ENCODE measurements at regions not wholly inside any gene's neighbourhood (a gene's known extent, or its start where the extent isn't known, plus 50 kb on each side); places are given as distances from the start of the nearest gene placed in this dataset.
A peak's percentile ranks its signal among the peaks of the same experiment; 100 is the strongest.

DNA sequence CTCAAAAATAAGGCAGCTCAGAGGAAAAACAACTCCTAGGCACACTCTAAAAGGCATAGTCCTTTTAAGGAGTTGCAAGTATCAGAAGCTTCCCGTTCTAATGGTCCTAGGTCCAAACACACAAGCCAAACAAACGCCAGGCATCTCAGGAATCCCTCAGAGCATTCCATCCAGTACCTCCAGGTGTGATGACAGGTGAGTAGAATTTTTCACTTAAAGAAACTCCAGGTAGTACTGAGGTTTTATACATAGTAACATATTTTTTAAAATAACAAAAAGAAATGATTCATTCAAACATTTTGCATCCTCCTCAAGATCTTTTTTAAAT lies 1092.3 kb downstream of the TUSC7 start:
- Histone ChIP-seq H3K9me3 (no peaks in the 10 kb centered on the region), H3K27me3 (ENCODE audit: low read depth) (no peaks in the 10 kb centered on the region), H3K27ac (no peak overlapping the region), H3K36me3 (no peaks in the 10 kb centered on the region), H3K4me3 (no peak overlapping the region), H3K4me1 (no peaks in the 10 kb centered on the region)
- DNase-seq (no peak), ATAC-seq (peak; percentile 56 to 57)
- TF ChIP-seq, protein P1, sequence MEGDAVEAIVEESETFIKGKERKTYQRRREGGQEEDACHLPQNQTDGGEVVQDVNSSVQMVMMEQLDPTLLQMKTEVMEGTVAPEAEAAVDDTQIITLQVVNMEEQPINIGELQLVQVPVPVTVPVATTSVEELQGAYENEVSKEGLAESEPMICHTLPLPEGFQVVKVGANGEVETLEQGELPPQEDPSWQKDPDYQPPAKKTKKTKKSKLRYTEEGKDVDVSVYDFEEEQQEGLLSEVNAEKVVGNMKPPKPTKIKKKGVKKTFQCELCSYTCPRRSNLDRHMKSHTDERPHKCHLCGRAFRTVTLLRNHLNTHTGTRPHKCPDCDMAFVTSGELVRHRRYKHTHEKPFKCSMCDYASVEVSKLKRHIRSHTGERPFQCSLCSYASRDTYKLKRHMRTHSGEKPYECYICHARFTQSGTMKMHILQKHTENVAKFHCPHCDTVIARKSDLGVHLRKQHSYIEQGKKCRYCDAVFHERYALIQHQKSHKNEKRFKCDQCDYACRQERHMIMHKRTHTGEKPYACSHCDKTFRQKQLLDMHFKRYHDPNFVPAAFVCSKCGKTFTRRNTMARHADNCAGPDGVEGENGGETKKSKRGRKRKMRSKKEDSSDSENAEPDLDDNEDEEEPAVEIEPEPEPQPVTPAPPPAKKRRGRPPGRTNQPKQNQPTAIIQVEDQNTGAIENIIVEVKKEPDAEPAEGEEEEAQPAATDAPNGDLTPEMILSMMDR (IDR thresholded peaks at IDR 0.05): no peak
- intact Hi-C loops (cut with DNase I): no loop called here

DNA sequence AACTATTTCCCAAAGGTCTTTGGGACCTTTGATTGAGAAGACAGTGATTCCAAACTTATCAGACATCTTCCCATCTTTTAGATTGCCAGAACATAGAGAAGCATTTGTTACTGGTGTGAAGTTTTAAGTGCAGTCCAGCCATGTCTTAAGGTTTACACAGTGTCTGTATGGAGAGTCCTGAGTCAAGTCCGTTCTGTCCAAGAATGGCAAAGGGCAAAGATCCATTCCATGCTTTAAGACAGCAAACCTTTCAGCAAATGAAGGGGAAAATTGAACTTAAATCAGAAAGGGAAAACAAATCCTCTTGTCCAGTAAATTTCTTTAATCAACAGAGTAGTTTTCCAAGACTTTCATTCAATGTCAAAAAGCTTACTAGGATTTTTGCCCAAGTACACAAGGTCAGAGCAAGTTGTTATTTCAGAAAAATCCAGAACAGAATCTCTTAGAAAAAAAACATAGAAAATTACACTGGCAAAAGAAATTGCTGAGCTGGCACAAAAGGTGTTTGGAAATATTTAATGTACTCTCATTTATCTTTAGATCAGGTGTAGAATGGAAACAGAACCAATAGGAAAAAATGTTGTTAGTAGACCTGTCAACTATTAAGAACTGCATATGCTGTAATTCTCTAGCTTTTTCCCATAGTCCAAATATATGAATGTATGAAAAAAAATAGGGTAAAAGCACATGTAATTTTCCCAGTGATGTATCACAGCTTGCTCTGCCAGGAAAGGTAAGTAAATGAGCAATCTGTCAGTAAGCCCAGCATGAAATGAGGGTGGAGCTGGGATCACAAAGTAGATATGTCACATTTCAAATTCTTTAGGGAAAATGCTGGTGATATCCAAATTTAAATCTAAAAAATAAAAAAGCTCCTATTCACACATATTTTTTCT lies 1099.9 kb downstream of the TUSC7 start:
- DNase-seq (no peak), ATAC-seq (no peak)
- intact Hi-C loops (cut with DNase I): no loop called here
- no peak overlapping the region for H3K27ac ChIP-seq
- TF ChIP-seq, protein P1 (IDR thresholded peaks at IDR 0.05): no peak
- H3K36me3 ChIP-seq: no peaks in the 10 kb centered on the region
- no peaks in the 10 kb centered on the region for H3K4me1 ChIP-seq
- H3K4me3 ChIP-seq: no peak overlapping the region
- no peaks in the 10 kb centered on the region for H3K9me3 ChIP-seq
- H3K27me3 ChIP-seq (ENCODE audit: low read depth): no peaks in the 10 kb centered on the region

GRCh38 chr3:117811786-117812185 lies 1102.2 kb downstream of the TUSC7 start:
- no peak overlapping the region for H3K27ac ChIP-seq
- no peak overlapping the region for H3K4me3 ChIP-seq
- ATAC-seq: no peak
- H3K27me3 ChIP-seq (ENCODE audit: low read depth): no peaks in the 10 kb centered on the region
- no peak for DNase-seq
- no peaks in the 10 kb centered on the region for H3K36me3 ChIP-seq
- TF ChIP-seq, protein P1 (IDR thresholded peaks at IDR 0.05): no peak
- no peaks in the 10 kb centered on the region for H3K4me1 ChIP-seq
- no peaks in the 10 kb centered on the region for H3K9me3 ChIP-seq
- intact Hi-C loops (cut with DNase I): no loop called here

DNA sequence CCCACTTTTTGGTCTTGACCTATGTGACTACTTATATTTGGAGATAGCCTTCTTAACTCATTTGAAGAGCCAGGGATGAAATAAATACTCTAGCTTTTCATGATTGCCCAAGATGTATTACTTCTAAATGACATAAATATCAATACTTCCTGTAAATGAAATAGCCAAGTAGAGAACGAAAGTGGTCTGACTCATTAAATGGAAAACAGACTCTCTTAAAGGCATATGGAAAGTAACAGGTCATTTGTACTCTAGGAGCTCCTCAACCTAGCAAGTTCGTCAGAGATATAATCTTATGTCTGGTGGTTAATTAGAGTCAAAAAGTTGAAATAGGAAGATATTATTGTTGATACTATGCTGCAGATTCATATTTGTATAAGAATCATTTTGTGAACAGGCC lies 1105.4 kb downstream of the TUSC7 start:
- H3K4me1 ChIP-seq: no peaks in the 10 kb centered on the region
- TF ChIP-seq, protein P1 (IDR thresholded peaks at IDR 0.05): no peak
- no peak for ATAC-seq
- no peak overlapping the region for H3K4me3 ChIP-seq
- no peak for DNase-seq
- H3K36me3 ChIP-seq: no peaks in the 10 kb centered on the region
- H3K27ac ChIP-seq: no peak overlapping the region
- no peaks in the 10 kb centered on the region for H3K27me3 ChIP-seq (ENCODE audit: low read depth)
- intact Hi-C loops (cut with DNase I): no loop called here
- H3K9me3 ChIP-seq: no peaks in the 10 kb centered on the region

GRCh38 chr3:117817103-117817502 lies 1107.5 kb downstream of the TUSC7 start:
- DNase-seq: no peak
- no peak for ATAC-seq
- Histone ChIP-seq H3K9me3 (no peaks in the 10 kb centered on the region), H3K27ac (no peak overlapping the region), H3K4me3 (no peak overlapping the region), H3K27me3 (ENCODE audit: low read depth) (no peaks in the 10 kb centered on the region), H3K4me1 (no peaks in the 10 kb centered on the region), H3K36me3 (no peaks in the 10 kb centered on the region)
- TF ChIP-seq, protein P1 (IDR thresholded peaks at IDR 0.05): no peak
- intact Hi-C loops (cut with DNase I): no loop called here

Data from lower lobe of right lung (tissue), 2 donors.